ENCODE measurements at regions not wholly inside any gene's neighbourhood (a gene's known extent, or its start where the extent isn't known, plus 50 kb on each side); places are given as distances from the start of the nearest gene placed in this dataset.

GRCh38 chr15:38163658-38164057 lies 89.0 kb upstream of the SPRED1 start:
- TF ChIP-seq TAF1 (IDR thresholded peaks at IDR 0.05; ENCODE audit: low read depth, low read length): no peak
- no peak for TF ChIP-seq SPI1 (IDR thresholded peaks at IDR 0.05; ENCODE audit: low read depth, low read length)
- TF ChIP-seq POLR2A (IDR thresholded peaks at IDR 0.05; ENCODE audit: low read depth, low read length): no peak

Data from GM12891 (cell line).